22Rv1 (cell line): ENCODE measurements at regions not wholly inside any gene's neighbourhood (a gene's known extent, or its start where the extent isn't known, plus 50 kb on each side); places are given as distances from the start of the nearest gene placed in this dataset.

Source experiments
- CTCF ChIP-seq: fragments of 450-650 bp; IDR thresholded peaks from 2 replicates; pipeline ENCODE4 v1.5.1; 2017; ENCODE audit warnings: mild to moderate bottlenecking
- ZFX ChIP-seq: fragments of 450-650 bp; IDR thresholded peaks from 2 replicates; pipeline ENCODE4 v1.6.1; 2017; ENCODE audit warnings: antibody characterized with exemption, borderline replicate concordance

- TF ChIP-seq CTCF (no peak), ZFX (no peak)
Measured at GRCh38 chr17:71830866-71831265, 290.0 kb upstream of the SOX9 start.
